RWPE2 (cell line): ENCODE measurements at regions not wholly inside any gene's neighbourhood (a gene's known extent, or its start where the extent isn't known, plus 50 kb on each side); places are given as distances from the start of the nearest gene placed in this dataset.
A peak's percentile ranks its signal among the peaks of the same experiment; 100 is the strongest.

ENCODE experiments used
- ATAC-seq: fragments of 200-7000 bp; cut with Tn5 transposase; 3 replicates; pipeline ENCODE4 v1.9.1; 2021; ENCODE audit warnings: low read depth
- DNase-seq: peaks from one replicate; pipeline ENCODE4 v3.0.0-alpha.2; 2020; ENCODE audit warnings: low spot score
- H3K27ac ChIP-seq: fragments of 450-650 bp; 2 replicates; pipeline ENCODE4 v1.5.1; 2017; ENCODE audit warnings: mild to moderate bottlenecking; ENCODE audit not compliant: poor library complexity, severe bottlenecking
- H3K27me3 ChIP-seq: fragments of 250-450 bp; sonication (Bioruptor Pico); 2 replicates; pipeline ENCODE4 v1.5.1; 2021; ENCODE audit warnings: mild to moderate bottlenecking, moderate library complexity; ENCODE audit not compliant: insufficient read depth, poor library complexity, severe bottlenecking
- H3K36me3 ChIP-seq: fragments of 250-450 bp; sonication (Bioruptor Pico); 2 replicates; pipeline ENCODE4 v1.5.1; 2020; ENCODE audit warnings: low read depth, mild to moderate bottlenecking, moderate library complexity
- H3K4me1 ChIP-seq: fragments of 250-450 bp; sonication (Bioruptor Pico); 2 replicates; pipeline ENCODE4 v1.5.1; 2021; ENCODE audit warnings: mild to moderate bottlenecking, moderate library complexity; ENCODE audit not compliant: insufficient read depth, poor library complexity, severe bottlenecking
- H3K4me3 ChIP-seq: fragments of 250-450 bp; sonication (Bioruptor Pico); 2 replicates; pipeline ENCODE4 v1.5.1; 2021; ENCODE audit warnings: mild to moderate bottlenecking, moderate library complexity; ENCODE audit not compliant: severe bottlenecking
- H3K9me3 ChIP-seq: fragments of 250-450 bp; sonication (Bioruptor Pico); 2 replicates; pipeline ENCODE4 v1.5.1; 2021; ENCODE audit warnings: mild to moderate bottlenecking, moderate library complexity; ENCODE audit not compliant: severe bottlenecking
- TF ChIP-seq, protein P1 (sequence below): fragments of 450-650 bp; IDR thresholded peaks from one replicate; pipeline ENCODE4 v1.5.1; 2017; ENCODE audit warnings: mild to moderate bottlenecking, moderate library complexity; ENCODE audit not compliant: poor library complexity, severe bottlenecking

DNA sequence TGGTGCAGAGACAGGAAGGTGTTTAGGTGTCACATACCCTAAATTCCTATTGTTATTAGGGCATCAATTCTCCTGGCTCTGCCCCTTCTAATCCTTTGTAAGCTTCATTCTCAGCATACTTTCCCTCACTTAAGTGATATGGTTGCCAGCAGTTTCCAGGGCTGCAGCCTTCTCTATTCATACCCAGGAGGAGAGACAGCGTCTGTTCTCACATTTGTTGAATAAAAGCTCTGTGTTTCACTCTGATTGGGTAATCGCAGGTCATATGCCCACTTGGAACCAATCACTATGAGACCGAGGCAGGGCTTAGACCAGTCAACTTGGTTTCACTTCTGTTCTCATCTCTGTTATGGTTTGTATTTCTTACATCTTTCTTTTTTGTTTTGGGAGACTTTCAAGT, 109.6 kb upstream of the MTPN start:
- no peaks in the 10 kb centered on the region for H3K4me1 ChIP-seq
- DNase-seq (no peak), ATAC-seq (peak; percentile 99)
- no peak overlapping the region for H3K27ac ChIP-seq
- TF ChIP-seq, protein P1, sequence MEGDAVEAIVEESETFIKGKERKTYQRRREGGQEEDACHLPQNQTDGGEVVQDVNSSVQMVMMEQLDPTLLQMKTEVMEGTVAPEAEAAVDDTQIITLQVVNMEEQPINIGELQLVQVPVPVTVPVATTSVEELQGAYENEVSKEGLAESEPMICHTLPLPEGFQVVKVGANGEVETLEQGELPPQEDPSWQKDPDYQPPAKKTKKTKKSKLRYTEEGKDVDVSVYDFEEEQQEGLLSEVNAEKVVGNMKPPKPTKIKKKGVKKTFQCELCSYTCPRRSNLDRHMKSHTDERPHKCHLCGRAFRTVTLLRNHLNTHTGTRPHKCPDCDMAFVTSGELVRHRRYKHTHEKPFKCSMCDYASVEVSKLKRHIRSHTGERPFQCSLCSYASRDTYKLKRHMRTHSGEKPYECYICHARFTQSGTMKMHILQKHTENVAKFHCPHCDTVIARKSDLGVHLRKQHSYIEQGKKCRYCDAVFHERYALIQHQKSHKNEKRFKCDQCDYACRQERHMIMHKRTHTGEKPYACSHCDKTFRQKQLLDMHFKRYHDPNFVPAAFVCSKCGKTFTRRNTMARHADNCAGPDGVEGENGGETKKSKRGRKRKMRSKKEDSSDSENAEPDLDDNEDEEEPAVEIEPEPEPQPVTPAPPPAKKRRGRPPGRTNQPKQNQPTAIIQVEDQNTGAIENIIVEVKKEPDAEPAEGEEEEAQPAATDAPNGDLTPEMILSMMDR = no peak
- H3K4me3 ChIP-seq = peak overlapping the region; percentile 30
- H3K27me3 ChIP-seq = no peaks in the 10 kb centered on the region
- no peaks in the 10 kb centered on the region for H3K9me3 ChIP-seq
- no peaks in the 10 kb centered on the region for H3K36me3 ChIP-seq

DNA sequence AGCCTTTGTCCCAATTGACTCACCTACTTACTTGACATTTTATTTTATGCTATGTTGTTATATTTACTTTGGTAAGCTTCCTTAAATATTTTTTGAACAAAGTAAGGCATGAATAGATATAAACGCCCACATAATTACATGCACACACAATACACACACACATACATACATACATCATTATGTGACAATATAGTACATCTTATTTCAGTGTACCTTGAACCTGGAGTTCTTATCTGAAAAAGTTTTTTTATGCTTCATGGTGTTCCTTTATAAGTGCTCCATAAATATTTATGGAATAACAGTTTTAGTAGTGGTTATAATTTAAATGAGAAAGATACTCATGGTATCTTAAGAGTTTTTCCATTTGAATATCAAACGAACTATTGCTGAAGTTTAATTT, 102.8 kb upstream of the MTPN start:
- no peak for DNase-seq
- TF ChIP-seq, protein P1 = no peak
- no peak overlapping the region for H3K4me3 ChIP-seq
- H3K9me3 ChIP-seq = no peaks in the 10 kb centered on the region
- no peaks in the 10 kb centered on the region for H3K27me3 ChIP-seq
- H3K4me1 ChIP-seq = no peaks in the 10 kb centered on the region
- H3K36me3 ChIP-seq = no peaks in the 10 kb centered on the region
- H3K27ac ChIP-seq = no peak overlapping the region
- no peak for ATAC-seq

DNA sequence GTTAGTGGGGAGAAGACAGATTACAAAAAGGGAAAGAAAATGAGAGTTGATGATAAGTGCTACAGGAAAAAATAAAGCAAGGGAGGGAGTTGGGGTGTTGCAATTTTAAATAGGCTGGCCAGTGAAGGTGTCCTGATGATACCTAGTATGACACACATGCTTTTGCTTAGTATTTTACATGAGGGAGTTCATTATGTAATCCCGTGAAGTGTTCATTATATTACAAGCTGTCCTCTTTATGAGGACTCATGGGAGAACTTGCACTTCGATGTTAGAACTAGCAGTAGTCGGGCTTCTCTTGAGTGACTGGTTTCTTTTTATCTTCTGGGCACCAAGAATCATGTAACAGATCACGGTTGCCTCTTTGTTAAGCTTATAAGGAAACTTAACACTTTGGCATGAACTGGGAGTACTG, 102.3 kb upstream of the MTPN start:
- Histone ChIP-seq H3K9me3 (no peaks in the 10 kb centered on the region), H3K4me3 (no peak overlapping the region), H3K36me3 (no peaks in the 10 kb centered on the region), H3K4me1 (no peaks in the 10 kb centered on the region), H3K27ac (no peak overlapping the region), H3K27me3 (no peaks in the 10 kb centered on the region)
- DNase-seq (no peak), ATAC-seq (no peak)
- TF ChIP-seq, protein P1 = no peak

DNA sequence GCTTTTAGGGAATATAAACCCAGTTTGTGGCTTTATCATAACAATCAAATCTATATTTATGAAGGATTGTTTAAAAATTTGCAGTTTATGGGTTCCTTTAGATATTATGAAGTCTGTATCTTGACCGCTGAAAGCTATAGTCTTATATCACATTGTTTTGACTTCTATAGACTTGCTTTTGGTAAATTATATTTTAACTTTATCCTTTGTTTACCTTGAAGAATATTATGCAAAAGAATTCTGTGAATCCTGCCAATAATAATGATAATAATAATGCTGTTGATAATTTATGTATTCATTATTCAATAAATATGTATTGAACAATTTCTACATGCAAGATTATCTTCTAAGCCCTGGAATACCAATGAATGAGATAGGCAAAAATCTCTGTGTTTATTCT, 101.9 kb upstream of the MTPN start:
- Histone ChIP-seq H3K9me3 (no peaks in the 10 kb centered on the region), H3K4me1 (no peaks in the 10 kb centered on the region), H3K36me3 (no peaks in the 10 kb centered on the region), H3K4me3 (no peak overlapping the region), H3K27me3 (no peaks in the 10 kb centered on the region), H3K27ac (no peak overlapping the region)
- DNase-seq = no peak
- ATAC-seq = no peak
- TF ChIP-seq, protein P1 = no peak

DNA sequence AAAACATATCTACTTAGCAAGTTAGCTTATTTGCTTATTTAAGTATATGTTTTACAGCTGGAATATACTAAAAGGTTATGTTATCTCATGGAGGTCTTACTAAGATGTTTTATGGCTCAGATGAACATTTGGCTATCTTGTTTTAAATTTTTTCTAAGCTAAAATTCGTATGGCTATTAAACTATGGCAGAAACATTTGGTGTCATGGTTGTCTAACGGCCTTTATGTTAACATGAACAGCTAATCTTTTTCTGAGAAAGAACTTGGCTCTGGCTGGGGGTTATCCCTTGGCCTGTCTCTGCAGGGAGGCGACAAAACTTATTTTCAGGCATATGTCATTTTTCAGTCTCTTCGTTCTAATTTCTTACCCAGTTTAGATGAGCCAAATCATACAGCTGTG, 101.5 kb upstream of the MTPN start:
- Histone ChIP-seq H3K9me3 (no peaks in the 10 kb centered on the region), H3K27me3 (no peaks in the 10 kb centered on the region), H3K27ac (no peak overlapping the region), H3K4me1 (no peaks in the 10 kb centered on the region), H3K36me3 (no peaks in the 10 kb centered on the region), H3K4me3 (no peak overlapping the region)
- DNase-seq = no peak
- TF ChIP-seq, protein P1 = no peak
- no peak for ATAC-seq
